SKM-1 treated with dmso at 0.1 percent for 144 hours (cell line): ENCODE measurements at regions not wholly inside any gene's neighbourhood (a gene's known extent, or its start where the extent isn't known, plus 50 kb on each side); places are given as distances from the start of the nearest gene placed in this dataset.
A peak's percentile ranks its signal among the peaks of the same experiment; 100 is the strongest.
"Not testable (repeated sequence)": the region's sequence is repeated elsewhere in the genome, so short reads cannot be mapped to it uniquely, and the experiment has no call there.

Experiments
- DNase-seq: peaks from one replicate; lab custom pipeline; 2025; ENCODE audit not compliant: unreplicated experiment; lab: John Stamatoyannopoulos, UW

- no peak for DNase-seq
Measured at GRCh38 chr7:25580141-25580540, 351.9 kb upstream of the NPVF start.

GRCh38 chr7:25583621-25584020, 355.3 kb upstream of the NPVF start:
- no peak for DNase-seq

GRCh38 chr7:25584112-25584938, 356.0 kb upstream of the NPVF start:
- no peak for DNase-seq

- DNase-seq = peak; percentile 17
Measured at GRCh38 chr7:25586513-25586912, 358.2 kb upstream of the NPVF start.

GRCh38 chr7:25594122-25594521, 365.8 kb upstream of the NPVF start:
- DNase-seq = no peak

- no peak for DNase-seq
Measured at GRCh38 chr7:25594728-25595127, 366.4 kb upstream of the NPVF start.

GRCh38 chr7:25595996-25596395, 367.7 kb upstream of the NPVF start:
- no peak for DNase-seq

GRCh38 chr7:25596443-25596842, 368.2 kb upstream of the NPVF start:
- DNase-seq = no peak

- DNase-seq = no peak
Measured at GRCh38 chr7:25597946-25598345, 369.7 kb upstream of the NPVF start.

- no peak for DNase-seq
Measured at GRCh38 chr7:25598765-25599164, 370.5 kb upstream of the NPVF start.

- DNase-seq = no peak
Measured at GRCh38 chr7:25600262-25600920, 372.1 kb upstream of the NPVF start.

GRCh38 chr7:25602730-25603426, 374.6 kb upstream of the NPVF start:
- not testable (repeated sequence) for DNase-seq

GRCh38 chr7:25603427-25603740, 375.1 kb upstream of the NPVF start:
- DNase-seq = not testable (repeated sequence)

- no peak for DNase-seq
Measured at GRCh38 chr7:25611196-25611595, 382.9 kb upstream of the NPVF start.

- DNase-seq = no peak
Measured at GRCh38 chr7:25613912-25614311, 385.6 kb upstream of the NPVF start.

GRCh38 chr7:25614415-25614814, 386.1 kb upstream of the NPVF start:
- DNase-seq = no peak

- peak; percentile 82 for DNase-seq
Measured at GRCh38 chr7:25615003-25615402, 386.7 kb upstream of the NPVF start.

- peak; percentile 70 for DNase-seq
Measured at GRCh38 chr7:25615593-25615992, 387.3 kb upstream of the NPVF start.

- DNase-seq = peak; percentile 20
Measured at GRCh38 chr7:25617214-25617613, 388.9 kb upstream of the NPVF start.

GRCh38 chr7:25617673-25618072, 389.4 kb upstream of the NPVF start:
- no peak for DNase-seq

GRCh38 chr7:25619381-25619780, 391.1 kb upstream of the NPVF start:
- DNase-seq = no peak
